MG63 (cell line): ENCODE measurements at regions not wholly inside any gene's neighbourhood (a gene's known extent, or its start where the extent isn't known, plus 50 kb on each side); places are given as distances from the start of the nearest gene placed in this dataset.
"Not testable (repeated sequence)": the region's sequence is repeated elsewhere in the genome, so short reads cannot be mapped to it uniquely, and the experiment has no call there.

Experiments
- DNase-seq: peaks from one replicate; pipeline ENCODE4 v3.0.0-alpha.2; 2020
- H3K27me3 ChIP-seq: fragments of 250-450 bp; sonication (Bioruptor Pico); 2 replicates; pipeline ENCODE4 v1.5.1; 2020; ENCODE audit warnings: mild to moderate bottlenecking, moderate library complexity
- H3K36me3 ChIP-seq: fragments of 250-450 bp; sonication (Bioruptor Pico); 2 replicates; pipeline ENCODE4 v1.5.1; 2020; ENCODE audit warnings: mild to moderate bottlenecking, moderate library complexity
- H3K4me3 ChIP-seq: fragments of 250-450 bp; sonication (Bioruptor Pico); 2 replicates; pipeline ENCODE4 v1.5.1; 2020; ENCODE audit warnings: mild to moderate bottlenecking, moderate library complexity
- H3K9me3 ChIP-seq: fragments of 250-450 bp; sonication (Bioruptor Pico); 2 replicates; pipeline ENCODE4 v1.5.1; 2020; ENCODE audit warnings: mild to moderate bottlenecking, moderate library complexity

GRCh38 chr6:93835451-93836145 is 416.2 kb upstream of the EPHA7 start:
- H3K9me3 ChIP-seq, DNase-seq, H3K27me3 ChIP-seq, H3K4me3 ChIP-seq, H3K36me3 ChIP-seq: not testable (repeated sequence)

- not testable (repeated sequence) for H3K4me3 ChIP-seq, H3K36me3 ChIP-seq
Observed at GRCh38 chr6:93835026-93835425, 415.7 kb upstream of the EPHA7 start.

GRCh38 chr6:93833326-93833725 is 414.0 kb upstream of the EPHA7 start:
- not testable (repeated sequence) for DNase-seq, H3K36me3 ChIP-seq, H3K4me3 ChIP-seq, H3K27me3 ChIP-seq, H3K9me3 ChIP-seq

More at GRCh38 chr6:93835026-93835425, 415.7 kb upstream of the EPHA7 start:
- H3K27me3 ChIP-seq, H3K9me3 ChIP-seq, DNase-seq: not testable (repeated sequence)

- DNase-seq, H3K9me3 ChIP-seq, H3K36me3 ChIP-seq, H3K27me3 ChIP-seq, H3K4me3 ChIP-seq: not testable (repeated sequence)
Observed at GRCh38 chr6:93829757-93830156, 410.4 kb upstream of the EPHA7 start.

- DNase-seq: no peak
- Histone ChIP-seq H3K27me3 (no peaks in the 10 kb centered on the region), H3K36me3 (no peaks in the 10 kb centered on the region), H3K4me3 (no peak overlapping the region), H3K9me3 (no peaks in the 10 kb centered on the region)
Observed at GRCh38 chr6:93829009-93829408, 409.6 kb upstream of the EPHA7 start.

GRCh38 chr6:93828553-93828952 is 409.2 kb upstream of the EPHA7 start:
- no peaks in the 10 kb centered on the region for H3K27me3 ChIP-seq
- H3K9me3 ChIP-seq: no peaks in the 10 kb centered on the region
- no peak for DNase-seq
- no peaks in the 10 kb centered on the region for H3K36me3 ChIP-seq
- H3K4me3 ChIP-seq: no peak overlapping the region

GRCh38 chr6:93827728-93828127 is 408.4 kb upstream of the EPHA7 start:
- DNase-seq: no peak
- Histone ChIP-seq H3K27me3 (no peaks in the 10 kb centered on the region), H3K4me3 (no peak overlapping the region)

GRCh38 chr6:93825950-93826349 is 406.6 kb upstream of the EPHA7 start:
- H3K27me3 ChIP-seq: no peaks in the 10 kb centered on the region
- DNase-seq: no peak
- no peaks in the 10 kb centered on the region for H3K36me3 ChIP-seq
- no peaks in the 10 kb centered on the region for H3K9me3 ChIP-seq
- no peak overlapping the region for H3K4me3 ChIP-seq

More at GRCh38 chr6:93827728-93828127, 408.4 kb upstream of the EPHA7 start:
- H3K9me3 ChIP-seq: no peaks in the 10 kb centered on the region
- no peaks in the 10 kb centered on the region for H3K36me3 ChIP-seq

- H3K27me3 ChIP-seq: no peaks in the 10 kb centered on the region
- no peaks in the 10 kb centered on the region for H3K9me3 ChIP-seq
- no peak for DNase-seq
- no peak overlapping the region for H3K4me3 ChIP-seq
- no peaks in the 10 kb centered on the region for H3K36me3 ChIP-seq
Observed at GRCh38 chr6:93823489-93823888, 404.1 kb upstream of the EPHA7 start.

- H3K27me3 ChIP-seq: no peaks in the 10 kb centered on the region
- no peak for DNase-seq
- H3K4me3 ChIP-seq: no peak overlapping the region
- H3K36me3 ChIP-seq: no peaks in the 10 kb centered on the region
- no peaks in the 10 kb centered on the region for H3K9me3 ChIP-seq
Observed at GRCh38 chr6:93822434-93823265, 403.3 kb upstream of the EPHA7 start.

GRCh38 chr6:93821953-93822352 is 402.6 kb upstream of the EPHA7 start:
- Histone ChIP-seq H3K9me3 (no peaks in the 10 kb centered on the region), H3K36me3 (no peaks in the 10 kb centered on the region), H3K27me3 (no peaks in the 10 kb centered on the region), H3K4me3 (no peak overlapping the region)
- DNase-seq: no peak

- H3K4me3 ChIP-seq: no peak overlapping the region
- H3K9me3 ChIP-seq: no peaks in the 10 kb centered on the region
- H3K36me3 ChIP-seq: no peaks in the 10 kb centered on the region
- DNase-seq: no peak
- no peaks in the 10 kb centered on the region for H3K27me3 ChIP-seq
Observed at GRCh38 chr6:93820465-93821082, 401.2 kb upstream of the EPHA7 start.

GRCh38 chr6:93819189-93819588 is 399.8 kb upstream of the EPHA7 start:
- Histone ChIP-seq H3K4me3 (no peak overlapping the region), H3K36me3 (no peaks in the 10 kb centered on the region), H3K9me3 (peaks cover under 1% of the 10 kb centered on the region), H3K27me3 (no peaks in the 10 kb centered on the region)
- DNase-seq: no peak

- H3K9me3 ChIP-seq: peaks cover 2% of the 10 kb centered on the region
- no peak overlapping the region for H3K4me3 ChIP-seq
- H3K36me3 ChIP-seq: no peaks in the 10 kb centered on the region
- no peak for DNase-seq
- no peaks in the 10 kb centered on the region for H3K27me3 ChIP-seq
Observed at GRCh38 chr6:93817937-93818336, 398.6 kb upstream of the EPHA7 start.

GRCh38 chr6:93806409-93807270 is 387.3 kb upstream of the EPHA7 start:
- Histone ChIP-seq H3K36me3 (no peaks in the 10 kb centered on the region; the same call in 1 of the 2 replicates), H3K27me3 (no peaks in the 10 kb centered on the region), H3K4me3 (no peak overlapping the region), H3K9me3 (peaks cover 5% of the 10 kb centered on the region; the same call in 1 of the 2 replicates)
- DNase-seq: no peak

GRCh38 chr6:93801101-93801847 is 381.9 kb upstream of the EPHA7 start:
- Histone ChIP-seq H3K4me3 (no peak overlapping the region), H3K27me3 (no peaks in the 10 kb centered on the region), H3K9me3 (no peaks in the 10 kb centered on the region), H3K36me3 (no peaks in the 10 kb centered on the region)
- DNase-seq: no peak
